K562 (cell line): ENCODE measurements at regions not wholly inside any gene's neighbourhood (a gene's known extent, or its start where the extent isn't known, plus 50 kb on each side); places are given as distances from the start of the nearest gene placed in this dataset.

Experiments
- ATAC-seq: fragments of 200-7000 bp; cut with Tn5 transposase; 3 replicates; pipeline ENCODE4 v1.9.1; 2020; ENCODE audit warnings: moderate library complexity
- BruUV-seq: library from RNA; stranded (reverse); fragments of 400-500 nt; replicated peaks from 2 replicates; lab custom pipeline; 2021; lab: Mats Ljungman, UMichigan
- CTCF ChIA-PET: fragments of 300-600 bp; formaldehyde crosslinking; extraction: SDS; loops from one replicate; lab custom pipeline; 2021; ENCODE audit warnings: low intra/inter-chr PET ratio; lab: Yijun Ruan, JAX
- POLR2A ChIA-PET: fragments of 300-600, 350-650 bp; sonication (Branson Sonifier 250); formaldehyde crosslinking; extraction: SDS; loops from one replicate; lab custom pipeline; 2021; ENCODE audit warnings: antibody characterized with exemption, inconsistent platforms; lab: Yijun Ruan, JAX
- DNase-seq, 4 experiments: peaks; one replicate each; pipeline versions ENCODE4 v3.0.0 to v3.0.0-alpha.2; 2011 to 2018; ENCODE audit warnings: low spot score in 3 of 4, mixed read lengths in 3 of 4; ENCODE audit errors: extremely low read depth in 1 of 4
- FAIRE-seq: peaks from 2 replicates; lab custom pipeline; 2011; peaks lifted over from hg19 to GRCh38; lab: Jason Lieb, UNC
- H2AFZ ChIP-seq: 2 replicates; pipeline ENCODE4 v1.6.0; 2011; ENCODE audit warnings: low read depth, low read length, control low read depth, inconsistent platforms
- H3K27ac ChIP-seq: fragments of 200-600 bp; 3 replicates; pipeline ENCODE4 v1.8.0; 2011; ENCODE audit warnings: low read depth, mild to moderate bottlenecking, control low read depth, inconsistent platforms, low read length, moderate library complexity, mixed read lengths; ENCODE audit errors: extremely low read depth
- H3K27me3 ChIP-seq, 2 experiments: fragments of 300-600 bp in 1 of 2; 2 replicates in 1 of 2; 3 replicates in 1 of 2; pipeline versions ENCODE4 v1.6.0 to v1.8.0; 2011; ENCODE audit warnings: inconsistent platforms in 2 of 2, low read length in 2 of 2, mild to moderate bottlenecking in 1 of 2, mixed read lengths in 1 of 2, moderate library complexity in 1 of 2; ENCODE audit not compliant: control insufficient read depth in 2 of 2, insufficient read depth in 2 of 2
- H3K36me3 ChIP-seq: fragments of 300-600 bp; 3 replicates; pipeline ENCODE4 v1.8.0; 2011; ENCODE audit warnings: mild to moderate bottlenecking, low read length, inconsistent platforms; ENCODE audit not compliant: control insufficient read depth, insufficient read depth
- H3K4me1 ChIP-seq, 2 experiments: fragments of 200-600 bp in 1 of 2; replicated peaks in 1 of 2; 2 replicates in 1 of 2; 3 replicates in 1 of 2; pipeline versions ENCODE4 v1.5.1 to v1.8.0; 2011; ENCODE audit warnings: inconsistent platforms in 2 of 2, low read length in 2 of 2, mild to moderate bottlenecking in 1 of 2, mixed read lengths in 1 of 2, moderate library complexity in 1 of 2; ENCODE audit not compliant: control insufficient read depth in 2 of 2, insufficient read depth in 2 of 2
- H3K4me2 ChIP-seq: 2 replicates; pipeline ENCODE4 v1.6.1; 2011; ENCODE audit warnings: low read length, control low read depth, inconsistent platforms, mixed read lengths; ENCODE audit not compliant: insufficient read depth
- H3K4me3 ChIP-seq: fragments of 200-600 bp; sonication (generic), shearing (Covaris generic); 2 replicates; pipeline ENCODE4 v1.5.1; 2016; ENCODE audit warnings: control low read depth, inconsistent platforms
- H3K79me2 ChIP-seq: fragments of 200-600 bp; 3 replicates; pipeline ENCODE4 v1.8.0; 2011; ENCODE audit warnings: low read length, inconsistent platforms; ENCODE audit not compliant: control insufficient read depth, insufficient read depth
- H3K9ac ChIP-seq, 2 experiments: 2 replicates each; pipeline versions ENCODE4 v1.6.0 to v1.6.1; 2011; ENCODE audit warnings: low read depth in 2 of 2, low read length in 2 of 2, control low read depth in 1 of 2, inconsistent platforms in 1 of 2, mild to moderate bottlenecking in 1 of 2, mixed read lengths in 1 of 2; ENCODE audit not compliant: insufficient read depth in 1 of 2
- H3K9me1 ChIP-seq: one replicate; pipeline ENCODE4 v1.6.0; 2011; ENCODE audit warnings: inconsistent platforms, mild to moderate bottlenecking, low read length, moderate library complexity; ENCODE audit not compliant: control insufficient read depth, insufficient read depth
- H3K9me3 ChIP-seq: replicated peaks from 2 replicates; pipeline ENCODE4 v1.5.1; 2011; ENCODE audit warnings: low read depth, low read length, inconsistent platforms; ENCODE audit not compliant: control insufficient read depth, insufficient read depth
- H4K20me1 ChIP-seq: replicated peaks from 2 replicates; pipeline ENCODE4 v1.6.1; 2011; ENCODE audit warnings: low read length, inconsistent platforms, mixed read lengths; ENCODE audit not compliant: control insufficient read depth, insufficient read depth
- BRF2 ChIP-seq: IDR thresholded peaks from 3 replicates; pipeline ENCODE4 v1.6.1; 2011; ENCODE audit warnings: borderline replicate concordance, mild to moderate bottlenecking; ENCODE audit not compliant: insufficient read length, insufficient read depth
- FOXK1 ChIP-seq: sonication (generic); formaldehyde crosslinking; IDR thresholded peaks from 2 replicates; pipeline ENCODE4 v1.8.0; 2022; ENCODE audit warnings: missing genetic modification reagents, mild to moderate bottlenecking, borderline replicate concordance
- RNF219 ChIP-seq: fragments of 250-450 bp; sonication (Bioruptor Pico); IDR thresholded peaks from 2 replicates; pipeline ENCODE4 v1.5.0; 2022; ENCODE audit warnings: mild to moderate bottlenecking
- TAL1 ChIP-seq: fragments of 450-650 bp; IDR thresholded peaks from 2 replicates; pipeline ENCODE4 v1.6.1; 2016; ENCODE audit warnings: mild to moderate bottlenecking
- TCF15 ChIP-seq: fragments of 250-450 bp; sonication (Bioruptor Pico); IDR thresholded peaks from 2 replicates; pipeline ENCODE4 v1.8.0; 2022; ENCODE audit warnings: moderate library complexity, mild to moderate bottlenecking, inconsistent platforms
- WGBS: fragments of 100-300 bp; shearing (Covaris generic); methylation state at CpG from one replicate; pipeline ENCODE4 v1.1.6; 2016; ENCODE audit warnings: low coverage, mixed read lengths; ENCODE audit not compliant: insufficient coverage; ENCODE audit errors: missing lambda C conversion rate; 5-methylcytosine and 5-hydroxymethylcytosine counted together
- in situ Hi-C: fragments of 300-500 bp; cut with MboI; formaldehyde crosslinking; loops from 4 replicates; pipeline ENCODE4 v1.15.0; 2018; ENCODE audit warnings: inconsistent platforms, mixed read lengths
- intact Hi-C: fragments of 100-400 bp; cut with micrococcal nuclease; formaldehyde crosslinking; loops from 2 replicates; pipeline ENCODE4 v1.14.2; 2022

- no peak overlapping the region for H3K27ac ChIP-seq
- no peak overlapping the region for H3K4me3 ChIP-seq
- no peak overlapping the region for H3K4me2 ChIP-seq
- FAIRE-seq (no peak), DNase-seq (no peak)
- no peaks in the 10 kb centered on the region for H3K9me1 ChIP-seq
- no peaks in the 10 kb centered on the region for H3K9me3 ChIP-seq
- H3K4me1 ChIP-seq, result no peaks in the 10 kb centered on the region
- CTCF ChIA-PET, result no interaction called here
- no peaks in the 10 kb centered on the region for H3K79me2 ChIP-seq
- H3K9ac ChIP-seq, result no peak overlapping the region
- in situ Hi-C loops, result no loop called here
- POLR2A ChIA-PET, result no interaction called here
- no peaks in the 10 kb centered on the region for H4K20me1 ChIP-seq
- WGBS, result 3% methylated on average over 4 of the region's 4 CpGs
- BruUV-seq, result no TSS peak
- H3K27me3 ChIP-seq, result no peaks in the 10 kb centered on the region
- intact Hi-C loops, result no loop called here
- H3K36me3 ChIP-seq, result no peaks in the 10 kb centered on the region
- no peak for TF ChIP-seq RNF219
- TF ChIP-seq TAL1, result no peak
- TF ChIP-seq FOXK1 (CRISPR knock-in tag), result no peak
- no peak for TF ChIP-seq TCF15
- TF ChIP-seq BRF2, result no peak
- TF ChIP-seq, all 486 proteins: peak for 0
- no peak for ATAC-seq
- no peak overlapping the region for H2AFZ ChIP-seq
Measured at GRCh38 chr7:46756996-46757395, 824.9 kb downstream of the TNS3 start.
